Amygdala (tissue), 56 donors: ENCODE measurements at regions not wholly inside any gene's neighbourhood (a gene's known extent, or its start where the extent isn't known, plus 50 kb on each side); places are given as distances from the start of the nearest gene placed in this dataset.
A peak's percentile ranks its signal among the peaks of the same experiment; 100 is the strongest.
"Not testable (repeated sequence)": the region's sequence is repeated elsewhere in the genome, so short reads cannot be mapped to it uniquely, and the experiment has no call there.

Experiments
- DNase-seq, 56 donors: peaks; one replicate each; lab custom pipeline; 2025; lab: John Stamatoyannopoulos, UW

- no peak for DNase-seq
Observed at GRCh38 chr7:127530148-127530547, 55.2 kb downstream of the GCC1 start.

GRCh38 chr7:127527561-127527960, 57.8 kb downstream of the GCC1 start:
- DNase-seq, result no peak

- no peak for DNase-seq
Observed at GRCh38 chr7:127525866-127526480, 59.4 kb downstream of the GCC1 start.

GRCh38 chr7:127516320-127516719, 69.1 kb downstream of the GCC1 start:
- DNase-seq, result no peak

- peak in 1 of 56 donors; percentile 21 for DNase-seq
Observed at GRCh38 chr7:127514499-127514898, 70.9 kb downstream of the GCC1 start.

GRCh38 chr7:127513311-127513710, 72.1 kb downstream of the GCC1 start:
- DNase-seq, result no peak

- no peak for DNase-seq
Observed at GRCh38 chr7:127512663-127513062, 72.7 kb downstream of the GCC1 start.

GRCh38 chr7:127504715-127505114, 80.7 kb downstream of the GCC1 start:
- no peak for DNase-seq

GRCh38 chr7:127501817-127502216, 83.6 kb downstream of the GCC1 start:
- DNase-seq, result no peak

- no peak for DNase-seq
Observed at GRCh38 chr7:127487381-127487780, 94.9 kb upstream of the ZNF800 start.

- no peak for DNase-seq
Observed at GRCh38 chr7:127486654-127487053, 94.1 kb upstream of the ZNF800 start.

- DNase-seq, result no peak
Observed at GRCh38 chr7:127485482-127485881, 93.0 kb upstream of the ZNF800 start.

GRCh38 chr7:127484954-127485353, 92.4 kb upstream of the ZNF800 start:
- no peak for DNase-seq

- no peak for DNase-seq
Observed at GRCh38 chr7:127478461-127478860, 86.0 kb upstream of the ZNF800 start.

- no peak for DNase-seq
Observed at GRCh38 chr7:127478024-127478355, 85.5 kb upstream of the ZNF800 start.

GRCh38 chr7:127477295-127478023, 85.0 kb upstream of the ZNF800 start:
- DNase-seq, result no peak

GRCh38 chr7:127476618-127477017, 84.1 kb upstream of the ZNF800 start:
- DNase-seq, result no peak

- no peak for DNase-seq
Observed at GRCh38 chr7:127474457-127474856, 81.9 kb upstream of the ZNF800 start.

- no peak for DNase-seq
Observed at GRCh38 chr7:127473409-127473808, 80.9 kb upstream of the ZNF800 start.

- no peak for DNase-seq
Observed at GRCh38 chr7:127460077-127460476, 67.6 kb upstream of the ZNF800 start.

GRCh38 chr7:127451258-127451657, 58.8 kb upstream of the ZNF800 start:
- not testable (repeated sequence) for DNase-seq

GRCh38 chr7:127448566-127448965, 56.1 kb upstream of the ZNF800 start:
- DNase-seq, result no peak
